ENCODE measurements at regions not wholly inside any gene's neighbourhood (a gene's known extent, or its start where the extent isn't known, plus 50 kb on each side); places are given as distances from the start of the nearest gene placed in this dataset.

GRCh38 chr4:63459329-63459728, 949.9 kb downstream of the TECRL start:
- Histone ChIP-seq H3K4me1 (ENCODE audit: insufficient read depth, low read length) (no peaks in the 10 kb centered on the region), H3K9me3 (ENCODE audit: control insufficient read depth in 1 of 2, insufficient read depth in 1 of 2, low read length in 2 of 2) (peaks cover 0 to 6% of the 10 kb centered on the region in 2 experiments), H3K27me3 (ENCODE audit: control insufficient read depth in 1 of 2, insufficient read depth in 2 of 2, low read length in 2 of 2) (no peaks in the 10 kb centered on the region), H3K36me3 (ENCODE audit: insufficient read depth, low read length) (no peaks in the 10 kb centered on the region), H3K27ac (ENCODE audit: low read depth in 1 of 2, low read length in 2 of 2) (no peak overlapping the region), H3K4me3 (ENCODE audit: low read length) (no peak overlapping the region)
- H3K9me3 Mint-ChIP-seq, result peaks cover 16% of the 10 kb centered on the region
- H3K27ac Mint-ChIP-seq, result no peak overlapping the region
- ATAC-seq (ENCODE audit: poor library complexity) (no peak), DNase-seq (no peak)
- no peaks in the 10 kb centered on the region for H3K4me1 Mint-ChIP-seq (ENCODE audit: low read depth)
- H3K27me3 Mint-ChIP-seq, result no peaks in the 10 kb centered on the region
- no peaks in the 10 kb centered on the region for H3K36me3 Mint-ChIP-seq (ENCODE audit: low read depth)
- no peak overlapping the region for H3K4me3 Mint-ChIP-seq
- ChIA-PET POLR2A (no interaction called here), CTCF (no interaction called here)
- intact Hi-C loops (cut with DNase I, micrococcal nuclease), result no loop called here
- no peak for TF ChIP-seq CTCF (IDR thresholded peaks at IDR 0.05)

- Mint-ChIP-seq H3K9me3 (peaks cover 13% of the 10 kb centered on the region), H3K4me3 (no peak overlapping the region), H3K4me1 (ENCODE audit: low read depth) (no peaks in the 10 kb centered on the region), H3K36me3 (ENCODE audit: low read depth) (no peaks in the 10 kb centered on the region), H3K27me3 (no peaks in the 10 kb centered on the region), H3K27ac (no peak overlapping the region)
- no peak for TF ChIP-seq CTCF (IDR thresholded peaks at IDR 0.05)
- no peaks in the 10 kb centered on the region for H3K27me3 ChIP-seq (ENCODE audit: control insufficient read depth in 1 of 2, insufficient read depth in 2 of 2, low read length in 2 of 2)
- peaks cover 0 to 6% of the 10 kb centered on the region in 2 experiments for H3K9me3 ChIP-seq (ENCODE audit: control insufficient read depth in 1 of 2, insufficient read depth in 1 of 2, low read length in 2 of 2)
- H3K36me3 ChIP-seq (ENCODE audit: insufficient read depth, low read length), result no peaks in the 10 kb centered on the region
- ChIA-PET CTCF (no interaction called here), POLR2A (no interaction called here)
- H3K4me1 ChIP-seq (ENCODE audit: insufficient read depth, low read length), result no peaks in the 10 kb centered on the region
- ATAC-seq (ENCODE audit: poor library complexity) (no peak), DNase-seq (no peak)
- no peak overlapping the region for H3K27ac ChIP-seq (ENCODE audit: low read depth in 1 of 2, low read length in 2 of 2)
- H3K4me3 ChIP-seq (ENCODE audit: low read length), result no peak overlapping the region
- intact Hi-C loops (cut with DNase I, micrococcal nuclease), result no loop called here
Measured at GRCh38 chr4:63458010-63458409, 951.2 kb downstream of the TECRL start.

- no peaks in the 10 kb centered on the region for H3K4me1 ChIP-seq (ENCODE audit: insufficient read depth, low read length)
- H3K4me3 ChIP-seq (ENCODE audit: low read length), result no peak overlapping the region
- no peak for DNase-seq
- no peak overlapping the region for H3K27ac Mint-ChIP-seq
- no peak overlapping the region for H3K4me3 Mint-ChIP-seq
- ATAC-seq (ENCODE audit: poor library complexity), result no peak
- H3K36me3 Mint-ChIP-seq (ENCODE audit: low read depth), result no peaks in the 10 kb centered on the region
- H3K9me3 ChIP-seq (ENCODE audit: control insufficient read depth in 1 of 2, insufficient read depth in 1 of 2, low read length in 2 of 2), result no peaks in the 10 kb centered on the region
- H3K27me3 Mint-ChIP-seq, result no peaks in the 10 kb centered on the region
- peaks cover 2% of the 10 kb centered on the region for H3K9me3 Mint-ChIP-seq
- H3K4me1 Mint-ChIP-seq (ENCODE audit: low read depth), result no peaks in the 10 kb centered on the region
- TF ChIP-seq CTCF (IDR thresholded peaks at IDR 0.05), result no peak
- intact Hi-C loops (cut with DNase I, micrococcal nuclease), result no loop called here
- H3K27ac ChIP-seq (ENCODE audit: low read depth in 1 of 2, low read length in 2 of 2), result no peak overlapping the region
- POLR2A ChIA-PET, result no interaction called here
- CTCF ChIA-PET, result no interaction called here
- H3K27me3 ChIP-seq (ENCODE audit: control insufficient read depth in 1 of 2, insufficient read depth in 2 of 2, low read length in 2 of 2), result no peaks in the 10 kb centered on the region
- H3K36me3 ChIP-seq (ENCODE audit: insufficient read depth, low read length), result no peaks in the 10 kb centered on the region
Measured at GRCh38 chr4:63440236-63440635, 969.0 kb downstream of the TECRL start.

Data from CD4-positive, alpha-beta T cell (primary cell).